Activated CD8-positive, alpha-beta memory T cell treated with anti-CD3 and anti-CD28 coated beads for 36 hours (primary cell): ENCODE measurements at regions not wholly inside any gene's neighbourhood (a gene's known extent, or its start where the extent isn't known, plus 50 kb on each side); places are given as distances from the start of the nearest gene placed in this dataset.
"Not testable (repeated sequence)": the region's sequence is repeated elsewhere in the genome, so short reads cannot be mapped to it uniquely, and the experiment has no call there.

Experiments used
- CTCF ChIA-PET: fragments of 350-600 bp; sonication (Branson Sonifier 250); formaldehyde crosslinking; loops from one replicate; lab custom pipeline; 2021; ENCODE audit warnings: antibody characterized with exemption; lab: Charles Lee
- POLR2A ChIA-PET: fragments of 350-600 bp; sonication (Branson Sonifier 250); formaldehyde crosslinking; loops from one replicate; lab custom pipeline; 2021; ENCODE audit warnings: antibody characterized with exemption; lab: Charles Lee

DNA sequence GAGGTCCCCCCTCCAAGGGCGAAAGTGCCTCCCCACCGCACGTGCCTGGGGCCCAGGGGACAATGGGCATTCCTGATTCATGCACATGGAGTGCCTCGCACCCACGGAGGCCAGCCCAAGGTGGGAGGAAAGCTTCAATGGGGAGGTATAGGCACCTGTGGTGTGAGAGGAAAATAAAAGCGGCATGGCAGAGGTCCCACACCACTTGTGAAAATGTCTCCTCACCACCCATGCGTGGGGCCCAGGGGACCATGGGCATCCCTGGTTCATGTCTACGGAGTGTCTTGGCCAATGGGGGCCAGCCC lies 384.7 kb downstream of the ALG10 start:
- POLR2A ChIA-PET = no interaction called here
- CTCF ChIA-PET = no interaction called here

DNA sequence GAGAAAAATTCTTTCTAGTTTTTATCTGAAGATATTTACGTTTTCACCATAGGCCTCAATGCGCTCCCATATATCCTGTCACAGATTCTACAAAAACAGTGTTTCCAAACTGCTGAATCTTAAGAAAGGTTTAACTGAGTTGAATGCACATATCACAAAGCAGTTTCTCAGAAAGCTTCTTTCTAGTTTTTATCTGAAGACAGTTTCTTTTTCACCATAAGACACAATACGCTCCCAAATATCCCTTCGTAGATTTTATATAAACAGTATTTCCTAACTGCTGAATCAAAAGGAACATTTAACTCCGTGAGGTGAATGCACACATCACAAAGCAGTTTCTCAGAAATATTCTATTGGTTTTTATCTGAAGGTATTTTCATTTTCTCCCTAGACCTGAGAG lies 385.5 kb downstream of the ALG10 start:
- CTCF ChIA-PET = no interaction called here

DNA sequence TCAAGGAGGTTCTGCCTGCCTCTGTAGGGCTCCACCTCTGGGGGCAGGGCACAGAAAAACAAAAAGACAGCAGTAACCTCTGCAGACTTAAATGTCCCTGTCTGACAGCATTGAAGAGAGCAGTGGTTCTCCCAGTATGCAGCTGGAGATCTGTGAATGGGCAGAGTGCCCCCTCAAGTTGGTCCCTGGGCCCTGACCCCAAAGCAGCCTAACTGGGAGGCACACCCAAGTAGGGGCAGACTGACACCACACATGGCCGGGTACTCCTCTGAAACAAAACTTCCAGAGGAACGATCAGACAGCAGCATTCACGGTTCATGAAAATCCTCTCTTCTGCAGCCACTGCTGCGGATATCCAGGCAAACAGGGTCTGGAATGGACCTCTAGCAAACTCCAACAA lies 409.2 kb downstream of the ALG10 start:
- POLR2A ChIA-PET, CTCF ChIA-PET: not testable (repeated sequence)

More for the DNA sequence above, 385.5 kb downstream of the ALG10 start:
- POLR2A ChIA-PET = no interaction called here
